GM12878 (cell line): ENCODE measurements at regions not wholly inside any gene's neighbourhood (a gene's known extent, or its start where the extent isn't known, plus 50 kb on each side); places are given as distances from the start of the nearest gene placed in this dataset.

Experiments used
- ATAC-seq: fragments of 200-7000 bp; cut with Tn5 transposase; 3 replicates; pipeline ENCODE4 v1.9.1; 2020; ENCODE audit warnings: mild to moderate bottlenecking, moderate library complexity
- BruUV-seq: library from RNA; stranded (reverse); fragments of 400-500 nt; replicated peaks from 2 replicates; lab custom pipeline; 2021; lab: Mats Ljungman, UMichigan
- CTCF ChIA-PET: fragments of 300-600 bp; sonication (Branson Sonifier 250); formaldehyde crosslinking; extraction: SDS; loops from one replicate; lab custom pipeline; 2021; ENCODE audit warnings: inconsistent platforms; lab: Yijun Ruan, JAX
- POLR2A ChIA-PET: fragments of 350-600 bp; formaldehyde crosslinking; extraction: SDS; loops from one replicate; lab custom pipeline; 2021; ENCODE audit warnings: inconsistent platforms; lab: Charles Lee
- RAD21 ChIA-PET: fragments of 300-600 bp; sonication (Branson Sonifier 250); formaldehyde crosslinking; loops from one replicate; lab custom pipeline; 2023; ENCODE audit warnings: antibody characterized with exemption; ENCODE audit not compliant: unreplicated experiment; lab: Charles Lee
- SMC1A ChIA-PET: fragments of 300-600 bp; sonication (Branson Sonifier 250); formaldehyde crosslinking; loops from one replicate; lab custom pipeline; 2023; ENCODE audit not compliant: unreplicated experiment, uncharacterized antibody; lab: Charles Lee
- DNase-seq: peaks from one replicate; pipeline ENCODE4 v3.0.0-alpha.2; 2011; ENCODE audit warnings: low read depth, low spot score
- FAIRE-seq: peaks from 3 replicates; lab custom pipeline; 2011; peaks lifted over from hg19 to GRCh38; lab: Jason Lieb, UNC
- H2AFZ ChIP-seq: 2 replicates; pipeline ENCODE4 v1.6.0; 2011; ENCODE audit warnings: low read depth, low read length, control low read depth; ENCODE audit not compliant: control insufficient read depth
- H3K27ac ChIP-seq: 2 replicates; pipeline ENCODE4 v1.5.1; 2011; ENCODE audit warnings: control low read depth; ENCODE audit not compliant: control insufficient read depth, insufficient read depth
- H3K27me3 ChIP-seq, 2 experiments: replicated peaks in 1 of 2; 2 replicates each; pipeline versions ENCODE4 v1.6.0 to v1.6.1; 2011; ENCODE audit warnings: low read length in 1 of 2; ENCODE audit not compliant: control insufficient read depth in 2 of 2, insufficient read depth in 2 of 2
- H3K36me3 ChIP-seq, 2 experiments: 2 replicates each; pipeline ENCODE4 v1.5.1; 2011; ENCODE audit warnings: low read length in 1 of 2; ENCODE audit not compliant: control insufficient read depth in 2 of 2, insufficient read depth in 2 of 2
- H3K4me1 ChIP-seq: 2 replicates; pipeline ENCODE4 v1.6.1; 2011; ENCODE audit warnings: mild to moderate bottlenecking, low read length, moderate library complexity, mixed read lengths; ENCODE audit not compliant: control insufficient read depth, insufficient read depth
- H3K4me2 ChIP-seq: 2 replicates; pipeline ENCODE4 v1.6.0; 2011; ENCODE audit warnings: control low read depth; ENCODE audit not compliant: control insufficient read depth, insufficient read depth
- H3K4me3 ChIP-seq: fragments of 200-600 bp; sonication (generic); 2 replicates; pipeline ENCODE4 v1.5.1; 2016
- H3K79me2 ChIP-seq: 2 replicates; pipeline ENCODE4 v1.6.0; 2011; ENCODE audit warnings: low read length; ENCODE audit not compliant: control insufficient read depth, insufficient read depth
- H3K9ac ChIP-seq: 2 replicates; pipeline ENCODE4 v1.8.0; 2011; ENCODE audit warnings: low read length, control low read depth, mixed read lengths; ENCODE audit not compliant: control insufficient read depth, insufficient read depth
- H3K9me3 ChIP-seq: replicated peaks from 3 replicates; pipeline ENCODE4 v1.5.1; 2011; ENCODE audit warnings: mild to moderate bottlenecking, low read length; ENCODE audit not compliant: control insufficient read depth, insufficient read depth
- H4K20me1 ChIP-seq: 2 replicates; pipeline ENCODE4 v1.6.0; 2011; ENCODE audit not compliant: control insufficient read depth, insufficient read depth
- BACH1 ChIP-seq: fragments of 450-650 bp; IDR thresholded peaks from 2 replicates; pipeline ENCODE4 v1.6.1; 2017; ENCODE audit warnings: mild to moderate bottlenecking, borderline replicate concordance
- BCL3 ChIP-seq: IDR thresholded peaks from 2 replicates; pipeline ENCODE4 v1.6.1; 2011; ENCODE audit warnings: borderline replicate concordance, low read depth, mild to moderate bottlenecking, moderate library complexity, low read length; ENCODE audit not compliant: insufficient read depth, poor library complexity, severe bottlenecking
- CBX5 ChIP-seq: sonication (generic); IDR thresholded peaks from 2 replicates; pipeline ENCODE4 v1.6.1; 2016; ENCODE audit warnings: low read depth, moderate library complexity, mild to moderate bottlenecking, inconsistent platforms
- CTCF ChIP-seq, 3 experiments: IDR thresholded peaks in 2 of 3; conservative IDR thresholded peaks in 1 of 3; 2 replicates each; pipeline ENCODE4 v1.5.1; 2011; ENCODE audit warnings: low read depth in 3 of 3, low read length in 3 of 3, mild to moderate bottlenecking in 3 of 3, control low read depth in 2 of 3, moderate library complexity in 2 of 3, inconsistent platforms in 1 of 3, mixed read lengths in 1 of 3; ENCODE audit not compliant: control insufficient read depth in 2 of 3, insufficient read depth in 1 of 3; ENCODE audit errors: extremely low read depth in 1 of 3
- E4F1 ChIP-seq: fragments of 450-650 bp; IDR thresholded peaks from 2 replicates; pipeline ENCODE4 v1.6.1; 2018; ENCODE audit warnings: borderline replicate concordance, mild to moderate bottlenecking; ENCODE audit not compliant: partially characterized antibody
- EED ChIP-seq: sonication (generic); IDR thresholded peaks from 2 replicates; pipeline ENCODE4 v1.6.1; 2016; ENCODE audit warnings: antibody characterized with exemption, low read depth
- FOXM1 ChIP-seq: IDR thresholded peaks from 2 replicates; pipeline ENCODE4 v1.6.1; 2012; ENCODE audit warnings: low read depth, mild to moderate bottlenecking, inconsistent platforms, low read length, moderate library complexity
- IKZF2 ChIP-seq, 2 experiments: fragments of 450-650 bp; IDR thresholded peaks; 2 replicates each; pipeline ENCODE4 v1.6.1; 2017; ENCODE audit warnings: mild to moderate bottlenecking in 2 of 2, moderate library complexity in 2 of 2
- KDM1A ChIP-seq: fragments of 200-600 bp; sonication (generic); IDR thresholded peaks from 2 replicates; pipeline ENCODE4 v1.6.1; 2016; ENCODE audit warnings: borderline replicate concordance
- PAX5 ChIP-seq: IDR thresholded peaks from 2 replicates; pipeline ENCODE4 v1.6.1; 2011; ENCODE audit warnings: low read depth, low read length, borderline replicate concordance
- RCOR1 ChIP-seq: conservative IDR thresholded peaks from 2 replicates; pipeline ENCODE4 v1.6.1; 2012; ENCODE audit warnings: low read depth, low read length, improper control_type of control experiment
- REST ChIP-seq: IDR thresholded peaks from 2 replicates; pipeline ENCODE4 v1.6.1; 2012; ENCODE audit warnings: mild to moderate bottlenecking, low read depth, low read length
- RUNX3 ChIP-seq: IDR thresholded peaks from 2 replicates; pipeline ENCODE4 v1.6.1; 2012; ENCODE audit warnings: low read length, inconsistent platforms
- SUZ12 ChIP-seq: fragments of 200-600 bp; sonication (generic); IDR thresholded peaks from one replicate; pipeline ENCODE4 v1.6.1; 2018; ENCODE audit warnings: antibody characterized with exemption, mild to moderate bottlenecking; ENCODE audit not compliant: unreplicated experiment
- YBX1 ChIP-seq: fragments of 450-650 bp; IDR thresholded peaks from 2 replicates; pipeline ENCODE4 v1.6.1; 2016; ENCODE audit warnings: antibody characterized with exemption
- ZNF274 ChIP-seq: IDR thresholded peaks from one replicate; pipeline ENCODE4 v1.8.0; 2011; ENCODE audit not compliant: insufficient read length, insufficient read depth
- WGBS: methylation state at CpG from one replicate; pipeline ENCODE4 v1.1.6; 2016; ENCODE audit warnings: low lambda C conversion rate; ENCODE audit not compliant: insufficient replicate concordance, insufficient coverage; ENCODE audit errors: missing lambda C conversion rate; 5-methylcytosine and 5-hydroxymethylcytosine counted together
- in situ Hi-C: fragments of 300-500 bp; cut with MboI; formaldehyde crosslinking; loops from 9 replicates; pipeline ENCODE4 v1.14.3; 2018; ENCODE audit warnings: mixed read lengths
- intact Hi-C: fragments of 100-400 bp; cut with micrococcal nuclease; formaldehyde crosslinking; loops from one replicate; pipeline ENCODE4 v1.14.2; 2022; ENCODE audit not compliant: unreplicated experiment

- in situ Hi-C loops: no loop called here
- H2AFZ ChIP-seq: no peak overlapping the region
- no peaks in the 10 kb centered on the region for H3K36me3 ChIP-seq
- H3K4me1 ChIP-seq: no peaks in the 10 kb centered on the region
- CTCF ChIA-PET: interaction anchor here (1.4 kb wide), 1 partner anchor 163 kb away, joined by 6 read pairs; no protein-coding TSS in a partner anchor
- SMC1A ChIA-PET: no interaction called here
- no peak for FAIRE-seq
- no peak overlapping the region for H3K27ac ChIP-seq
- H3K79me2 ChIP-seq: no peaks in the 10 kb centered on the region
- intact Hi-C loops: no loop called here
- no TSS peak for BruUV-seq
- POLR2A ChIA-PET: no interaction called here
- no peak overlapping the region for H3K4me2 ChIP-seq
- peaks cover 2 to 6% of the 10 kb centered on the region in 2 experiments; a peak in 2 of 4 replicates for H3K27me3 ChIP-seq
- WGBS: 23% methylated on average over 4 of the region's 4 CpGs
- no peak for DNase-seq
- no peak overlapping the region for H3K4me3 ChIP-seq
- no peaks in the 10 kb centered on the region for H3K9me3 ChIP-seq
- RAD21 ChIA-PET: interaction anchor here (1.2 kb wide), 1 partner anchor 38 kb away, joined by 3 read pairs; no protein-coding TSS in a partner anchor
- no peak for ATAC-seq
- H3K9ac ChIP-seq: no peak overlapping the region
- H4K20me1 ChIP-seq: no peaks in the 10 kb centered on the region
- TF ChIP-seq CBX5 (no peak), ZNF274 (no peak), FOXM1 (no peak), RCOR1 (no peak), BACH1 (no peak), REST (no peak), KDM1A (no peak), PAX5 (no peak), CTCF (IDR thresholded peaks at IDR 0.05 in 2 of 3, conservative IDR thresholded peaks at IDR 0.05 in 1 of 3; ENCODE audit: control insufficient read depth in 2 of 3, extremely low read depth in 1 of 3, insufficient read depth in 1 of 3, low read depth in 3 of 3, low read length in 3 of 3) (no peak), E4F1 (no peak), RUNX3 (no peak), YBX1 (no peak), BCL3 (no peak), IKZF2 (IDR thresholded peaks at IDR 0.05) (no peak), EED (no peak), SUZ12 (no peak)
These were observed 327.9 kb downstream of the SFMBT2 start for GRCh38 chr10:7082967-7083366.
